PFSK-1 (cell line): ENCODE measurements at regions not wholly inside any gene's neighbourhood (a gene's known extent, or its start where the extent isn't known, plus 50 kb on each side); places are given as distances from the start of the nearest gene placed in this dataset.

Experiments
- POLR2AphosphoS5 ChIP-seq: IDR thresholded peaks from 2 replicates; pipeline ENCODE4 v1.6.1; 2012; ENCODE audit warnings: low read depth, mild to moderate bottlenecking, control low read depth, low read length, moderate library complexity
- TF ChIP-seq, protein P1 (sequence below), 2 experiments: IDR thresholded peaks; 2 replicates each; pipeline versions ENCODE4 v1.6.1 to v1.8.0; 2011 to 2012; ENCODE audit warnings: low read depth in 2 of 2, low read length in 2 of 2, control low read depth in 1 of 2, inconsistent platforms in 1 of 2, mild to moderate bottlenecking in 1 of 2, moderate library complexity in 1 of 2; ENCODE audit not compliant: insufficient read depth in 1 of 2

DNA sequence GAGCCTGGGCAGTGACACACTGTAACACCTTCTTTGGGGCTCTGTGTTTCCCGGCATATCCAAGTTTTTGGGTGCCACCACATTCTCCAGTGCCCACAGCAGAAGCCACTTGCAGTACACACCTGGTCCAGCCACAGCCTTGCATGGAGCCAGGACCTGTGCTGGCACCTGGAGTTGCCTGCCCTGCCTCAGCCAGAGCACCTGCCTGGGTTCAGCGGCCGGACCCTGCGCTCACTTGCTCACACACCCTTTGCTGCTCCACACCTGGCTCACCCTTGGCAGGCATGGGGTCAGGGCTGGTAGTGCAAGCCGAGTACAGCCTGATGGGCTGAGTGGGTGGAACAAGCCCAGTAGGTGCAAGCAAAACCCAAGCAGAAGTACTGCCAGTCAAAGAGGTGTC, 1511.1 kb downstream of the TECRL start:
- no peak for TF ChIP-seq POLR2AphosphoS5
- TF ChIP-seq, protein P1, sequence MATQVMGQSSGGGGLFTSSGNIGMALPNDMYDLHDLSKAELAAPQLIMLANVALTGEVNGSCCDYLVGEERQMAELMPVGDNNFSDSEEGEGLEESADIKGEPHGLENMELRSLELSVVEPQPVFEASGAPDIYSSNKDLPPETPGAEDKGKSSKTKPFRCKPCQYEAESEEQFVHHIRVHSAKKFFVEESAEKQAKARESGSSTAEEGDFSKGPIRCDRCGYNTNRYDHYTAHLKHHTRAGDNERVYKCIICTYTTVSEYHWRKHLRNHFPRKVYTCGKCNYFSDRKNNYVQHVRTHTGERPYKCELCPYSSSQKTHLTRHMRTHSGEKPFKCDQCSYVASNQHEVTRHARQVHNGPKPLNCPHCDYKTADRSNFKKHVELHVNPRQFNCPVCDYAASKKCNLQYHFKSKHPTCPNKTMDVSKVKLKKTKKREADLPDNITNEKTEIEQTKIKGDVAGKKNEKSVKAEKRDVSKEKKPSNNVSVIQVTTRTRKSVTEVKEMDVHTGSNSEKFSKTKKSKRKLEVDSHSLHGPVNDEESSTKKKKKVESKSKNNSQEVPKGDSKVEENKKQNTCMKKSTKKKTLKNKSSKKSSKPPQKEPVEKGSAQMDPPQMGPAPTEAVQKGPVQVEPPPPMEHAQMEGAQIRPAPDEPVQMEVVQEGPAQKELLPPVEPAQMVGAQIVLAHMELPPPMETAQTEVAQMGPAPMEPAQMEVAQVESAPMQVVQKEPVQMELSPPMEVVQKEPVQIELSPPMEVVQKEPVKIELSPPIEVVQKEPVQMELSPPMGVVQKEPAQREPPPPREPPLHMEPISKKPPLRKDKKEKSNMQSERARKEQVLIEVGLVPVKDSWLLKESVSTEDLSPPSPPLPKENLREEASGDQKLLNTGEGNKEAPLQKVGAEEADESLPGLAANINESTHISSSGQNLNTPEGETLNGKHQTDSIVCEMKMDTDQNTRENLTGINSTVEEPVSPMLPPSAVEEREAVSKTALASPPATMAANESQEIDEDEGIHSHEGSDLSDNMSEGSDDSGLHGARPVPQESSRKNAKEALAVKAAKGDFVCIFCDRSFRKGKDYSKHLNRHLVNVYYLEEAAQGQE (IDR thresholded peaks at IDR 0.05; ENCODE audit: insufficient read depth in 1 of 2, low read depth in 2 of 2, low read length in 2 of 2) = no peak
